ENCODE measurements at regions not wholly inside any gene's neighbourhood (a gene's known extent, or its start where the extent isn't known, plus 50 kb on each side); places are given as distances from the start of the nearest gene placed in this dataset.

DNA sequence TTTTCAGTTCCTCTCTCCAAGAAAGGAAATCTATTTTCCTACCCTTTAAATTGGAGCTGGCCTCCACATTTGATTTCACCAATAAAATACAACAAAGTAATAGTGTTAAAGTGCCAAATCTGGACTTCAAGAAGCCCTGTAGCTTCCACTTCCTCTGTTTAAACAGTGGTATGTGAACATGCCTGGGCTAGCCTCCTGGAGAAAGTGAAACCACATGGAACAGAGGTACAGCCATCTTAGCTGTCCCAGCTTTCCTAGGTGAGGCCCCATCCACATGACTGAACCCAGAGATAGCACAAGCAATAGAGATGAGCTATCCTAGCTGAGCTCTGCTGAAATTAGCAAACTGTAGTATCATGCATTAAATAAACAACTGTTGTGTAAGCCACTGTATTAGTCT is 131.8 kb upstream of the VCX start:
- DNase-seq (ENCODE audit: low spot score), result no peak
- TF ChIP-seq, protein P1, sequence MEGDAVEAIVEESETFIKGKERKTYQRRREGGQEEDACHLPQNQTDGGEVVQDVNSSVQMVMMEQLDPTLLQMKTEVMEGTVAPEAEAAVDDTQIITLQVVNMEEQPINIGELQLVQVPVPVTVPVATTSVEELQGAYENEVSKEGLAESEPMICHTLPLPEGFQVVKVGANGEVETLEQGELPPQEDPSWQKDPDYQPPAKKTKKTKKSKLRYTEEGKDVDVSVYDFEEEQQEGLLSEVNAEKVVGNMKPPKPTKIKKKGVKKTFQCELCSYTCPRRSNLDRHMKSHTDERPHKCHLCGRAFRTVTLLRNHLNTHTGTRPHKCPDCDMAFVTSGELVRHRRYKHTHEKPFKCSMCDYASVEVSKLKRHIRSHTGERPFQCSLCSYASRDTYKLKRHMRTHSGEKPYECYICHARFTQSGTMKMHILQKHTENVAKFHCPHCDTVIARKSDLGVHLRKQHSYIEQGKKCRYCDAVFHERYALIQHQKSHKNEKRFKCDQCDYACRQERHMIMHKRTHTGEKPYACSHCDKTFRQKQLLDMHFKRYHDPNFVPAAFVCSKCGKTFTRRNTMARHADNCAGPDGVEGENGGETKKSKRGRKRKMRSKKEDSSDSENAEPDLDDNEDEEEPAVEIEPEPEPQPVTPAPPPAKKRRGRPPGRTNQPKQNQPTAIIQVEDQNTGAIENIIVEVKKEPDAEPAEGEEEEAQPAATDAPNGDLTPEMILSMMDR (IDR thresholded peaks at IDR 0.05; ENCODE audit: borderline replicate concordance, control extremely low read depth, extremely low read depth, insufficient read depth, missing control alignments), result no peak
- in situ Hi-C loops (cut with MboI; ENCODE audit: low sequenced_read_pairs, unreplicated experiment), result no loop called here

DNA sequence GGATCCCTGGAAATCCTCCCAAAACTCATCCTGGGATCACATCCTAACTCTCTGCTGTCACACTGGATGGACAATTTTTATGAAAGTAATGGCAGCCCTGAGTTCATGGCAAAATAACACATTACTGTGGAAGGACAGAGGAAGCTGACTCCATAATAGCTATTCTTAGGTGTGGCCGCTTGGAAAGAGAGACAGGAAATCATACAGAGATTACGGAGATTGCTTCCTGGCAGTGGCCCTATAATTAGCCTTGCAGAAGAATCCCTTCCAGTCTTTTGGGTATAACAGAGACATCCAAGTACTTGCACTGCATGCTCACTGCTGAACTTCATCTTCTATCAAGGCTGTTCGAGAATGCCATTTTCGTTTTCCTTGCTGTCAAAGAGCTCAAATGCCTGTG is 133.1 kb upstream of the VCX start:
- TF ChIP-seq, protein P1 (IDR thresholded peaks at IDR 0.05; ENCODE audit: borderline replicate concordance, control extremely low read depth, extremely low read depth, insufficient read depth, missing control alignments), result no peak
- in situ Hi-C loops (cut with MboI; ENCODE audit: low sequenced_read_pairs, unreplicated experiment), result no loop called here
- no peak for DNase-seq (ENCODE audit: low spot score)

DNA sequence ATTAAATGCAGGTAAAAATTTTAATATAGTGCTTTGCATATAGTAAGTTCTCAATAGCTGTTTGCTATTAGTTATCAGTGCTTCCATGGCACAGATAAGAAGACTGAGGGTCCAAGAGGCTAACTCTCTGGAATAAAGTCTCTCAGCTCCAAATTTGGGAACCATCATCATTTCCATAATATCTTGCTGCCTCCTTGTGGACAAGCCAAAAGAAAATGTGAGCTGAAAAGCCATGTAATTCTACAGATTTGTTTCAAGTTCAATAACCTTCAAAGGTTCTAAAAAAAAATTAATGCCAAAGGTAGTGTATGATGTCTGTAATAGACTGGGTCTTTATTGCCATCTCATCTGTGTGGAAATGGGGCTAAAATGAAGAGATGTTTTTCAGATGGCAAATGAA is 136.9 kb upstream of the VCX start:
- in situ Hi-C loops (cut with MboI; ENCODE audit: low sequenced_read_pairs, unreplicated experiment), result no loop called here
- TF ChIP-seq, protein P1 (IDR thresholded peaks at IDR 0.05; ENCODE audit: borderline replicate concordance, control extremely low read depth, extremely low read depth, insufficient read depth, missing control alignments), result peak; percentile 20
- DNase-seq (ENCODE audit: low spot score), result no peak

DNA sequence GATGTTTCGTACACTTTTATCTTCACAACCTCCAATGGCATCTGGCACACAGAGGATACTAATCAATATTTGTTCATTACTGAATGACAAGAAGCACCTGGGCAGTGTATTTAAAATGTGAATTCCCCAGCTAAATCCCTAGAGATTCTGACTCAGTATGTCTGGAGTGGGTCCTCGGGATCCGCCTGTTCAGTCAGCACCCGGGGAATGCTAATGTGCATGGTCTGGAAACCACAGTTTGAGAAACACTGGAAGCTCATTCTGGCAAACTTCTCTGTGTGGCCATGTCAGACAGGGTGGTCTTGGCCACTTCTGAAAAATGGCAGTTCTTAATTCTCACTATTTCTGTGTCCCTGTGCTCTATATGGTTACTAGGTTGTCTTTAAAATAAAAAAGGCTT is 138.8 kb upstream of the VCX start:
- TF ChIP-seq, protein P1 (IDR thresholded peaks at IDR 0.05; ENCODE audit: borderline replicate concordance, control extremely low read depth, extremely low read depth, insufficient read depth, missing control alignments), result no peak
- in situ Hi-C loops (cut with MboI; ENCODE audit: low sequenced_read_pairs, unreplicated experiment), result no loop called here
- DNase-seq (ENCODE audit: low spot score), result no peak

DNA sequence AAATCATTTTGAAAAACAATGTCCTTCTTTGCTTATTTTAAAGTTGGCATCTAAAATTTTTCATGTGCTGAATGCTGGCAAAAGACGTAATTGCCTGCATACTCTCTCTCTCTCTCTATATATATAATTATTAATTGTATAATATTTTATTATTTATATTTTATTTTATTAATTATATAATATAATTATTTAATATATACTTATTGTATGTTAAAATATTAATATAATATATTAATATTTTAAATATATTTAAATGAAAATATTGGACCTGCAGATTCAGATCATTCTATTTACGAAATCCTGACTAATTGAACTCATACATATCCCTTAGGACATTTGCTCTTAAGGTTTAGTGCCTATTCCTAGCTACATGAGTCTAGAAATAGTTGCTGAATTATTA is 144.7 kb upstream of the VCX start:
- TF ChIP-seq, protein P1 (IDR thresholded peaks at IDR 0.05; ENCODE audit: borderline replicate concordance, control extremely low read depth, extremely low read depth, insufficient read depth, missing control alignments), result no peak
- no peak for DNase-seq (ENCODE audit: low spot score)
- in situ Hi-C loops (cut with MboI; ENCODE audit: low sequenced_read_pairs, unreplicated experiment), result no loop called here

DNA sequence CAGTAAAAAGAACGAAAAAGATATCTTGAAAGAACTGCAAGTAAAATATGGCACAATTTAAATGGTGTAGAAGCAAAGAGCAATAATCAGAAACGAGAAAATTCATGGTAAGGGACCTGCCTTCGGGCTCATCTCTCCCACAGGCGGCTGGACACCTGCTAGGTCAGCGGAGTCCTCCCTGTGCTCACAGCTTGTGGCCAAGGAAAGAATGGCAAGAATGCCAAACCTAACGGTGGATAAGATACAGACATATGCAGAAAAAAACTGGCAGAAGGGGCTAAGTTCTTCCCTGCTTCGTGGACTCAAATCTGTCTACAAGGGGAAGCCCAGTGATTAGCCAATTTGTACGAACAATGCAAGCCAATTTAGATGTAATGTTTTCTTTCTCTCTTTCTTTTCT is 152.1 kb upstream of the VCX start:
- DNase-seq (ENCODE audit: low spot score), result no peak
- TF ChIP-seq, protein P1 (IDR thresholded peaks at IDR 0.05; ENCODE audit: borderline replicate concordance, control extremely low read depth, extremely low read depth, insufficient read depth, missing control alignments), result no peak
- in situ Hi-C loops (cut with MboI; ENCODE audit: low sequenced_read_pairs, unreplicated experiment), result no loop called here

Data from GM13976 (cell line).